Pons (tissue), 1 donor: ENCODE measurements at regions not wholly inside any gene's neighbourhood (a gene's known extent, or its start where the extent isn't known, plus 50 kb on each side); places are given as distances from the start of the nearest gene placed in this dataset.

ENCODE experiments used
- DNase-seq: peaks from one replicate; pipeline ENCODE4 v3.0.0-alpha.2; 2016; ENCODE audit warnings: low spot score

GRCh38 chr21:24115141-24115540, 1492.1 kb downstream of the MRPL39 start:
- DNase-seq, result peak; percentile 91

DNA sequence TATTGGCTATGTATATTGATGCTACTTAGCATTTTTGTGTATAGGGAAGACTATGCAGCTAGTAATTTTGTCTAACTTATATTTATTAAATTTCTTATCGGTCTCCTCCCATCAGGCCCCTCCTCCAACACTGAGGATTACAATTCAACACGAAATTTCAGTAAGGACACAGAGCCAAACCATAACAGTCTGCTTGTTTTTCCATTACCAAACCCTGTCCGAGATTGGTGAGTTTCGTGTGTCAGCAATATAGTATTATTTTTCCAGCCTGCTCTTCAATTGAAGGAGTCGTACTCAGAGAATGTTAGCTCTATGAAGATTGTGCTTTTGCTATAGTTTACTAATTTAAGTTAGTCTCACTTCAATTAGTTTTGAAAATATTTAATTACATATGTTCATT, 1495.3 kb downstream of the MRPL39 start:
- no peak for DNase-seq

DNA sequence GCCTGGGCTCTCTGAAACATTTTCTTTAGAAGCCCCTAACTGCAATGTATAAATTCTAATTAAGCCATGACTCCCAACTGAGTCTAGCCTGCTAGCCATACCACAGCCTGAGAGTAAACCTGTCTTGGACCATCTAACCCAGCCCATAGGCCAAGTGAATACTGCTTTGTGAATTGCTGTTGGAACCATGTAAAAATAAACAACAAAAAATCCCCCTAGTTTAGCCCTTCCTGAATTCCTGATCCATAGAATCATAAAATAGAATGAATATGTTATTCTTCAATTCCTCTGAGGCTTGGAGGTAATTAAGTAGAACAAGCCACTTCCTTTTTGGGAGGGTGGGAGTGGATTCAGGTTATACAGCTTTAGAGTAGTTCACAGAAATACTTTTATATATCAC, 1496.4 kb downstream of the MRPL39 start:
- DNase-seq, result no peak

GRCh38 chr21:24097181-24097580, 1510.1 kb downstream of the MRPL39 start:
- no peak for DNase-seq

DNA sequence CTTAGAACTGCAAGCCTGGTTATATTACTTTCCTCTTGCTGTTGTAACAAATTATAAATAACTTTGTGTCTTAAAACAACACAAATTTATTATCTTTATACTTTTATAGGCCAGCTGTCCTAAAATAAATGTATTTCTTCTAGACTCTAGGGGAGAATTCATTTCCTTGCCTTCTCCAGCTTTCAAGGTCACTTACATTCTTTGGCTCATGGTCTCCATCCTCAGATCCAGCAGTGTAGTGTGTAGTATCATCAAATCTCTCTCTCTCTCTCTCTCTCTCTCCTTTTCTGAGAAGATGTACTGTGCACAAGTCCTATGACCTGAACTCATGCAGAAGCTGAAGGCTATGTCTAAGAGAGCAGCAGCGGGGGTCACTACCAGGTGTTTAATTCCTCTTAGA, 1510.6 kb downstream of the MRPL39 start:
- no peak for DNase-seq

DNA sequence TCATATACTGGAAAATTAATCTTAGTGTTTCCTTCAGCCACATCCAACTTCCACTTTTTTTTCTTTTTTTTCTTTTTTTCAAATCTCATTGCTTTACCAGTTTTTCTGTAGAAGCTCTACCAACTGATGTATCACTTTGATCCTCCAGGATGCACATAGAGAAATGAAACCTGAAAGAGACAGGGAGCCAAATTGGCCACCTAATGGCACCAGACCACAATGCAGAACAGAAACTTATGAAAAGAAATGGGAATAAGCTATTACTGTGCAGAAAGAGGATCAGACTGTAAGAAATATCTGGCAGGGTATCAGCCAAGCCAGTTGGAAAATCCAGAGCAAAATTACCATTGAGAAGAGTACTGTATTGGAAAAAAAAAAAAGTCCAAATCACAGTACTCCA, 1514.2 kb downstream of the MRPL39 start:
- no peak for DNase-seq

GRCh38 chr21:24076179-24076578, 1531.1 kb downstream of the MRPL39 start:
- peak; percentile 38 for DNase-seq

DNA sequence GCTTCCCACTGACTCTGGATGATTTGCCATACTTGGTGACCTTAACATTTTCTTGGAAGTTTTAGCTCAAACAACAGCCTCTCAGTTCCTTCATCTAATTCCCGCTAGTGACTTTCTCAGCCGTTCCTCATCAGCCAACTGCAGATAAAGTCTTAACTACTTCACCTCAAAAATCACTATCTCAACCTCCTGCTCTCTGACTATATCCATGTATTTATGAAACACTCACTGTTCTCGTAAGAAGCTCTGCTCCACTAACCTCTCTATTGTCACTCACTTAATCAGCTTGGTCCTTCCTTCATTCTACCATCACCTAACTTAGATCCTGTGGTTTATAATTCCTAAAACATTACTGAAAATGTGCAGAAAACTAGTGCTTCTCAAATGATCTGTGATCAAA, 1551.6 kb downstream of the MRPL39 start:
- no peak for DNase-seq

DNA sequence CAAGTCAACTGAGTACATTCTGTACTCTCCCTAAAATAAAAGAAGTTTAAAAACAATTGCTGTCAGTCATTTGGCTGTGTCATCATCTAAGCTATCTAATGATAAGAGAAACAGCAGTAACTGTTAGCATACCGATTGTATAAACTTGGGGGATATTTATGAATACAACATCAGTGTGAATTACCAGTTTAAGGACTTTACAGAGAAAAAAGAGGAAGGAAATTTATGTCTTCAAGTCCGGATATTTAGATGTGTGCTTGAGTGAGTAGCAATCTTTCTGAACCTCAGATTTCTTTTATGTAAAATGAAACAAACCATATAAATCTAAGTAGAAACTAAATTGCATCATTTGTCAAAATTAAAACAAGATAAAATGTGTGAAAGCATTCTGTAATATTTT, 1557.0 kb downstream of the MRPL39 start:
- DNase-seq, result no peak

GRCh38 chr21:24046829-24047443, 1560.3 kb downstream of the MRPL39 start:
- DNase-seq, result peak; percentile 26

DNA sequence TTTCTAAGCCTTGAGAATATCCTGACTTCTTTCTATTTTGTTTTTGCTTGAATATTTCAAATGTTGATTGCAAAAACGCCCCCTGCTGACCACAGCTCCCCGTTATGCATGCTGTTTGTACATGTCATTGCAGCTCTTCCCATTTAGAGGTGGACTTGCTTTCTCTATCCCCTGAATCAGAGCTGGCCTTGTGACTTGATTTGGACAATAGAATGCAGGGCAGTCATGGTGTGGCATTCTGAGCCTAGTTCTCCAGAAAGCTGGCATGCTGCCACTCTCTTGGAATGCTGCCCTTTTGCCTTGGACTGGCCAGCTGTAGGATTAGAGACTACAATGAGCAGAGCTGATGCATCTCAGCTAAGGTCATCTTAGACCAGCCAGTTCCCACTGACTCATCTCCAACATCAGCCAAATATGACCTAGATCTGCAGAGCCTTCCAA, 1561.5 kb downstream of the MRPL39 start:
- peak; percentile 100 for DNase-seq

- no peak for DNase-seq
These were observed 1561.9 kb downstream of the MRPL39 start for GRCh38 chr21:24045373-24045772.

DNA sequence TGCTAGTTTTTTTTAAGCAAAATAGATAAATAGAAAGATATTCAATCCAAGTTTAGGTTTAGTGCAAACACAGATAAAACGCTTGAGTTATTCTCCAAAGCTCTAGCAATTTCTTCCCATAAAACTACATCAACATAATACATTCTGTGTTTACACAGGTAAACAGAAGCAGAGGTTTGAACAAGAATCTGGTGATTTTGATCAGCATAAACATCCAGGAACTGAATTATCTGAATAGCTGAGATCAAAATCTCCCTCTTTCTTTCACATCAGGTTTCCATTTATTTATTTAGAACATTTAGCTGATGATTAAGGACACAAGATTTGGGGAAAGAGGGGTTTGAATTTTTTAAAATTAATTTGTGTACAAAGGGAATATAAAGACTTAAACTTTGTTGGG, 1564.6 kb downstream of the MRPL39 start:
- DNase-seq, result no peak

DNA sequence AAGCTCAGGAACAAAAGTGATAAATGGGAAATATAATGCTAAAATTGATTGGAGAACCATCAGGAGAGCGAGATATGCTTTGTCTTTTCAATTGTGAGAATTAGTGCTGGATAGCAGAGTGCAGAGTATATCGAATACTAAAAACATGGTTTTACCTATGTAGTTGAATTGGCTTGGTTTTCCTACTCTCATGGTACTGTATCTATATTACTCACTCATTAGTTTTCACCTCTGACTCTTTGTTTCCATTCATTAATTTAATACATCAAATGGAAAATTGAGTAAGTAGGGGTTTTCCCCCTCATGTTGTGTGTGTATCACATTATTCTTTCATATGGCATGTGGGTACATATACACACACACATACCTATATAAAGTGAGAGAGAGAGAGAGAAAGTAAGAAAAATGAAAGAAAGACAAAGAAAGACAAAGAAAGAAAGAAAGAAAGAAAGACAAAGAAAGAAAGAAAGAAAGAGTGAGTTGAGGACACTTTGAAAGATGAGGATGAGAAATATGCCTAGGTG, 1574.5 kb downstream of the MRPL39 start:
- no peak for DNase-seq

- no peak for DNase-seq
These were observed 1579.9 kb downstream of the MRPL39 start for GRCh38 chr21:24027396-24027795.

DNA sequence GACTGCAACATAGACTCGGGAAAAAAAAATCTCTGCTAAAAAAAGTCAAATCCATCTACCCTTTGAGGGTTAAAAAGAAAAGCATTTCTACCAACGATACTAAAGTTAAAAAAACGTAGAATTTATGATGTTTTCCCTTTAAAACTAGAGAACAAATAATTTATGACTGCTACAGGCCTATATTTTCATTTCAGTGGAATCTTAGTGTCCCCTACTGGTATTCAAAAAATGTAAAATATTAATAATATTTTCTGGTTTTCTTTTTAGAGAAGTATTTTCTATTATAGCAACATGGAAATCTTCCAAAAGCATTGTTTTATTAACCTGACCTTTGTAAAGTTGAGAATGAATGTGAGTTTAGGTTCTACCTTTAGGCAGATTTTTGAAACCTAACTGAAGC, 1582.2 kb downstream of the MRPL39 start:
- DNase-seq, result no peak

- no peak for DNase-seq
These were observed 1583.3 kb downstream of the MRPL39 start for GRCh38 chr21:24023936-24024335.

DNA sequence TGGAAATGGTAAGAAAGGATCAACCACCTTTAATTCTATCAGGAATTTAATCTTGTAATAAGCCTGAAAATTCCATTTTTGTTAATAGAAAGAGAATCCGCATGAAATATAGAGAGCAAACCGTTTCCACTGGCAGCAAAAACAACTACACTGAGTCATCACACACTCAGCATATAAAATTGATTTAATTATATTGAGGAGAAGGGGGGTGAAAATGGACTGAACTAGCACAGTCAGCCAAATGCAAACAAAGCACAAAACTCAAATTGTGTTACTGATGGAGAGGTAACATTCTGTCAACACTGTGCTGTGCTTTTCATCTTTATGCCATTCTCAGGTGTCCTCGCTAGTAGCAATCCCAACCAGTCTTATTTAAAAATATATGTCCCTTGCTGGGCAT, 1583.9 kb downstream of the MRPL39 start:
- DNase-seq, result no peak

DNA sequence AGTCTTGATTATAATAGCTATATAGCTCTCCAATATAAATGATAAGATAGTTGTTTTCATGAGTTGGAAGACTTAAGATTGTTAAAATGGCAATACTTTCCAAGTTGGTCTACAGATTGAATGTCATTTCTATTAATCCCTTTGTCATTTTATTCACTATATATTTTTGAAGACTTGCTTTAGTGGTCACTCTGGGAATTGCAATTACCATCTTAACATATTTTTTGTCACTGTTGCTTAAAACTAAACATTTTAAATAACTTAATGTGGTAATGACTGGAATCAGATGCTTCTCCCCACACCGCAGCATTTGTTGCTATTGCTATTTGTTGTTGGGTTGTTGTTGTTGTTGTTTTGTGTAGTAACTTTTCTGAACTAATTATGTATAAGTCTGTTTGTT, 1592.9 kb downstream of the MRPL39 start:
- no peak for DNase-seq

DNA sequence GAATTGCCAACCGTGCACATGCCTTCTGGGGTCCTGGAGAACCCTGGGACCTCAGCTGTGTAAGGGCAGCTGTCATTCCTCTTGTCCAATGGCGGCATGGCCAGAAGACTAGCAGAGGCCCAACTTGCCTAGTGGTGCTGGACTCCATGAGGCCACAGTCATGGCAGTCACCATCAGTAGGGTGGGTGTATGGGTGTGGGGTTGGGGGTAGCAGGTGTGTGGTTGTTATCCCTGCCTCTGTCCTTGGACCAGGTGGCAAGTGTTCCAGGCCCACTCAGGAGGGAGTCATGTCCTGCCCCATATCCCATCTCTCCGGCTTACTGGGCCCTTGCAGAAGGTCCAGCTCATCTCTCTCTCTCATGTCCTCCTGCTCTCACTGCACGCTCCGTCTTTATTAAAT, 1596.2 kb downstream of the MRPL39 start:
- no peak for DNase-seq

DNA sequence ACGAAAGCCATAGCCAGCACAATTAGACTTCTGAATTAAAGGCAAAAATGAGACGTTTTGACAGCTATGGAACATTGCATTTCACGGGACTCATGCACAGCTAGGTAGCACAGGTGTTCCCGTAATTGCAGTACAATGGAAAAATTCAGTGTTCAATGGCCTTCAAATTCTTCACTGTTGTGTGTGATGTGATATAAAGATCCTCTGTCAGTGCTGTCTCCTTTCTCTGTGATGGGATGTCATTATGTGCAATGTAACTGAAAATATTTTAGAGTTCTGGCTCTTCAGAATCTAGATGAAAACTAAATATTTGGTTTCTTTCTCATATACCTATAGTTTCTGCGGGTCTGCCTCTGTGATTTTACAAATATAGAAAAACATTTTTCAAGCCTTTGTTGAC, 1599.7 kb downstream of the MRPL39 start:
- no peak for DNase-seq

GRCh38 chr21:23986987-23987386, 1620.3 kb downstream of the MRPL39 start:
- no peak for DNase-seq

GRCh38 chr21:23986214-23986613, 1621.1 kb downstream of the MRPL39 start:
- no peak for DNase-seq

DNA sequence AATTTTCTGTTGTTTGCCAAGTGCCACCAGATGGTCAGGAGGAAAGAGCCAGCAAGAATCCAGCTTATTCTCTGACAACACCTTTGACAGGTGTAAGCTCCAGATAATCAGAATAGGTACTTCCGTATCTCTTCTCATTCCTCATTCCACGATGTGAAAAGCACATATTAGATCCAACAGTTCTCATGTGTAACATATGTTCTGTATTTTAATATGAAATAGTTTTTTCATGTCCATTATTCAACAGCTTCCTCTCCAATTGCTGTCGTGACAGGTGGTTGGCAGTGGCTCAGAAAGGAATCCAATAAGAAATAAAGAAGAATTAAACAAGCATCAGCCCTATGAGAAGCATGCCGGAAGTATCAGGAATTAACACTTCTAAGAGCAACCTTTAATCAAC, 1624.7 kb downstream of the MRPL39 start:
- no peak for DNase-seq
